Keratinocyte (primary cell): ENCODE measurements at regions not wholly inside any gene's neighbourhood (a gene's known extent, or its start where the extent isn't known, plus 50 kb on each side); places are given as distances from the start of the nearest gene placed in this dataset.

Experiments used
- DNase-seq: peaks from one replicate; pipeline ENCODE4 v3.0.0-alpha.2; 2011; ENCODE audit warnings: low read depth, missing footprints, low spot score
- FAIRE-seq: peaks from 2 replicates; lab custom pipeline; 2011; peaks lifted over from hg19 to GRCh38; lab: Jason Lieb, UNC
- H2AFZ ChIP-seq: 2 replicates; pipeline ENCODE4 v1.6.0; 2012; ENCODE audit warnings: low read length, control low read depth, inconsistent platforms; ENCODE audit not compliant: control insufficient read depth
- H3K27ac ChIP-seq: 2 replicates; pipeline ENCODE4 v1.5.1; 2011; ENCODE audit warnings: low read length; ENCODE audit not compliant: control insufficient read depth, insufficient read depth
- H3K27me3 ChIP-seq: 3 replicates; pipeline ENCODE4 v1.6.0; 2011; ENCODE audit warnings: low read length; ENCODE audit not compliant: control insufficient read depth, insufficient read depth; ENCODE audit errors: extremely low read depth
- H3K36me3 ChIP-seq, 2 experiments: 2 replicates in 1 of 2; 3 replicates in 1 of 2; pipeline ENCODE4 v1.5.1; 2011; ENCODE audit warnings: low read length in 2 of 2, mild to moderate bottlenecking in 1 of 2; ENCODE audit not compliant: control insufficient read depth in 2 of 2, insufficient read depth in 2 of 2; ENCODE audit errors: extremely low read depth in 1 of 2
- H3K4me1 ChIP-seq: 3 replicates; pipeline ENCODE4 v1.5.1; 2011; ENCODE audit warnings: low read length; ENCODE audit not compliant: control insufficient read depth, insufficient read depth; ENCODE audit errors: extremely low read depth
- H3K4me2 ChIP-seq: 3 replicates; pipeline ENCODE4 v1.6.0; 2011; ENCODE audit warnings: low read depth, low read length; ENCODE audit not compliant: control insufficient read depth, insufficient read depth; ENCODE audit errors: extremely low read depth
- H3K4me3 ChIP-seq, 3 experiments: fragments of 200-600 bp in 1 of 3; sonication (generic) in 1 of 3; 2 replicates in 2 of 3; 3 replicates in 1 of 3; pipeline ENCODE4 v1.5.1; 2011 to 2016; ENCODE audit warnings: low read length in 3 of 3, mild to moderate bottlenecking in 3 of 3, control low read depth in 2 of 3, inconsistent platforms in 1 of 3, low read depth in 1 of 3, mixed read lengths in 1 of 3, mixed run types in 1 of 3, moderate library complexity in 1 of 3; ENCODE audit not compliant: control insufficient read depth in 2 of 3, insufficient read depth in 2 of 3; ENCODE audit errors: extremely low read depth in 1 of 3
- H3K79me2 ChIP-seq: 2 replicates; pipeline ENCODE4 v1.6.0; 2012; ENCODE audit warnings: low read length; ENCODE audit not compliant: control insufficient read depth, insufficient read depth
- H3K9ac ChIP-seq: 3 replicates; pipeline ENCODE4 v1.6.0; 2011; ENCODE audit warnings: low read length; ENCODE audit not compliant: control insufficient read depth, insufficient read depth; ENCODE audit errors: extremely low read depth
- H3K9me1 ChIP-seq: 3 replicates; pipeline ENCODE4 v1.6.0; 2011; ENCODE audit warnings: low read length; ENCODE audit not compliant: control insufficient read depth, insufficient read depth; ENCODE audit errors: extremely low read depth
- H3K9me3 ChIP-seq: 2 replicates; pipeline ENCODE4 v1.5.1; 2012; ENCODE audit warnings: low read depth, low read length; ENCODE audit not compliant: control insufficient read depth
- H4K20me1 ChIP-seq: 3 replicates; pipeline ENCODE4 v1.6.0; 2011; ENCODE audit warnings: low read length; ENCODE audit not compliant: control insufficient read depth, insufficient read depth; ENCODE audit errors: extremely low read depth
- EZH2 ChIP-seq: IDR thresholded peaks from one replicate; pipeline ENCODE4 v1.6.1; 2012; ENCODE audit warnings: inconsistent platforms, mild to moderate bottlenecking, low read length, moderate library complexity
- dilution Hi-C: fragments of 300-500 bp; cut with MboI; formaldehyde crosslinking; loops from one replicate; pipeline ENCODE4 v1.7.0; 2020; ENCODE audit warnings: low sequenced_read_pairs; ENCODE audit not compliant: extremely low pct_ligation_motif_present
- TF ChIP-seq, protein P1 (sequence below), 3 experiments: IDR thresholded peaks in 1 of 3; conservative IDR thresholded peaks in 1 of 3; optimal IDR thresholded peaks in 1 of 3; 2 replicates in 2 of 3; 3 replicates in 1 of 3; pipeline versions ENCODE3 to v1.5.1; 2011; ENCODE audit warnings: low read length in 3 of 3, mild to moderate bottlenecking in 3 of 3, moderate library complexity in 2 of 3, control low read depth in 1 of 3, inconsistent platforms in 1 of 3; ENCODE audit not compliant: insufficient read depth in 2 of 3; ENCODE audit errors: extremely low read depth in 1 of 3

DNA sequence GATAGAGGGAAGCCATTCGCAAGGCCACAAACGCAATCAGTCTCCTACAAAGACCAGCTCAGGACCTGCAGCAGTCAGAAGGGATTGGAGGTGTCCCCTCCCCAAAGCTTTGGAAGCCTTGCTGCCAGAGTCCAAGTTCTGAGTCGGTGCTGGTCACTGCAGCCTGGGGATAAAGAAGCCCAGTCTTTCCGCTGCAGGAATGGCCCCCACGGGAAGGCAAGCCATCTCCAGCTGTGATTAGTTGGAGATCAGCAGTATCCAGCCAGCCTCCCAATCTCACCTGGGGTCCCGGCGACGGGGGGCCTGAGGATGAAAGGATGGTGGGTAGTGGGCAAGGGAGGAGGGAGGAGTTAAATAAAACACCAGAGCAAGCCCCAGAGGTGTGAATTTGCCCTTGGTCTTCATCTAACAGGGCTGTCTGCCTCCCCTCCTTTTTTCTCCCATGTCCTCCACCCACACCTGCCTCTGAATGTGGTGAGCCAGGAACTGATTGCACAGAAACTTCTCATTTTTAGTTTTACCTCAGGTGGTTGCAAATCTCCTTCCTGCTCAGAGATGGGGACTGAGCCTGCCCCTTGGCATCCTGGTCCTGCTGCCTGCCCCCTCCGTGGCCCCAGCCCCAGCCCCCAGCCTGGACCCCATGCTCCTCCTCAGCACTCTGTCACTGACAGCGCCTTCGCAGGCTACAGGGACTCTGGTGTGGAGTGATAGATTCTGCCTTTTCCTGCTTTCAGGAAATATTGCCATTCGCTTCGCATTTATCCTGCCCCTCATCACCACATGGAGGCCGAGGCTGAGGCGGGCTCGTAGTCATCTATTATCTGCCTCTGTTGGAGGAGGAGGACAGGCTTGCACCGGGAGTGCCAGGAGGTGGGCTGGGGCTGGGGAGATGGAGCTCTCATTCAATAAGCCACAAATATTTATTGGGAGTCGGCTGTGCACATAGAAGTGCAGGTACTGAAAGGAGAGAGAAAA, 262.9 kb upstream of the SDK2 start:
- H3K79me2 ChIP-seq = no peaks in the 10 kb centered on the region
- no peaks in the 10 kb centered on the region for H3K9me3 ChIP-seq
- FAIRE-seq (no peak), DNase-seq (no peak)
- H3K27me3 ChIP-seq = peaks cover 17% of the 10 kb centered on the region
- H3K27ac ChIP-seq = no peak overlapping the region
- no peak overlapping the region for H3K9ac ChIP-seq
- no peaks in the 10 kb centered on the region for H3K36me3 ChIP-seq
- H3K9me1 ChIP-seq = no peaks in the 10 kb centered on the region
- H3K4me1 ChIP-seq = no peaks in the 10 kb centered on the region
- H2AFZ ChIP-seq = no peak overlapping the region
- TF ChIP-seq, protein P1, sequence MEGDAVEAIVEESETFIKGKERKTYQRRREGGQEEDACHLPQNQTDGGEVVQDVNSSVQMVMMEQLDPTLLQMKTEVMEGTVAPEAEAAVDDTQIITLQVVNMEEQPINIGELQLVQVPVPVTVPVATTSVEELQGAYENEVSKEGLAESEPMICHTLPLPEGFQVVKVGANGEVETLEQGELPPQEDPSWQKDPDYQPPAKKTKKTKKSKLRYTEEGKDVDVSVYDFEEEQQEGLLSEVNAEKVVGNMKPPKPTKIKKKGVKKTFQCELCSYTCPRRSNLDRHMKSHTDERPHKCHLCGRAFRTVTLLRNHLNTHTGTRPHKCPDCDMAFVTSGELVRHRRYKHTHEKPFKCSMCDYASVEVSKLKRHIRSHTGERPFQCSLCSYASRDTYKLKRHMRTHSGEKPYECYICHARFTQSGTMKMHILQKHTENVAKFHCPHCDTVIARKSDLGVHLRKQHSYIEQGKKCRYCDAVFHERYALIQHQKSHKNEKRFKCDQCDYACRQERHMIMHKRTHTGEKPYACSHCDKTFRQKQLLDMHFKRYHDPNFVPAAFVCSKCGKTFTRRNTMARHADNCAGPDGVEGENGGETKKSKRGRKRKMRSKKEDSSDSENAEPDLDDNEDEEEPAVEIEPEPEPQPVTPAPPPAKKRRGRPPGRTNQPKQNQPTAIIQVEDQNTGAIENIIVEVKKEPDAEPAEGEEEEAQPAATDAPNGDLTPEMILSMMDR (optimal IDR thresholded peaks at IDR 0.05 in 1 of 3, IDR thresholded peaks at IDR 0.05 in 1 of 3, conservative IDR thresholded peaks at IDR 0.05 in 1 of 3; ENCODE audit: extremely low read depth in 1 of 3, insufficient read depth in 2 of 3, low read length in 3 of 3) = no peak
- no peak for TF ChIP-seq EZH2
- H3K4me2 ChIP-seq = no peak overlapping the region
- H4K20me1 ChIP-seq = no peaks in the 10 kb centered on the region
- H3K4me3 ChIP-seq = no peak overlapping the region
- dilution Hi-C loops = no loop called here

DNA sequence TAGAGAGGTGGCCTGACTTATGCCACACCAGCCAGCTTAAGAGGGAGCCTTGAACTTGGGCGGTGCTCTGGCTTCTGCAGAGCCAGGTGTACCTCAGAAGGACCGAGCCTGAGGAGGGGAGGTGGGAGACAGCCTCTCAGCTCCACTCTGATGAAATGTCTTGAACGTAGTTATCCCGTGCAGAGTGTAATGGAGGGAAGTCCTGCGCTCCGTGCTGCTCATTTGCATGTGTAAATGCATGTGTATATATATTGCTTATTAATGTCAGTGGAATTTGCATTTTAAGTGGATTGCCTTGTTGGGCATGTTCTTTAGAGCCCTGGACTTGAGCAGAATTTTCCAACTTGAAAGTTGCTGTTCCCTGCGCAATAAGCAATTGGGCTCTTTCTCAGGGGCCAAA, 264.9 kb upstream of the SDK2 start:
- H3K9me1 ChIP-seq = no peaks in the 10 kb centered on the region
- no peak overlapping the region for H3K4me3 ChIP-seq
- H3K4me1 ChIP-seq = no peaks in the 10 kb centered on the region
- H3K27me3 ChIP-seq = no peaks in the 10 kb centered on the region
- DNase-seq (no peak), FAIRE-seq (no peak)
- no peak overlapping the region for H2AFZ ChIP-seq
- no peaks in the 10 kb centered on the region for H3K9me3 ChIP-seq
- H3K27ac ChIP-seq = no peak overlapping the region
- H4K20me1 ChIP-seq = no peaks in the 10 kb centered on the region
- dilution Hi-C loops = no loop called here
- no peak overlapping the region for H3K9ac ChIP-seq
- TF ChIP-seq, protein P1 (optimal IDR thresholded peaks at IDR 0.05 in 1 of 3, IDR thresholded peaks at IDR 0.05 in 1 of 3, conservative IDR thresholded peaks at IDR 0.05 in 1 of 3; ENCODE audit: extremely low read depth in 1 of 3, insufficient read depth in 2 of 3, low read length in 3 of 3) = no peak
- TF ChIP-seq EZH2 = no peak
- no peaks in the 10 kb centered on the region for H3K36me3 ChIP-seq
- H3K4me2 ChIP-seq = no peak overlapping the region
- no peaks in the 10 kb centered on the region for H3K79me2 ChIP-seq
